GM12878 (cell line): ENCODE measurements at regions not wholly inside any gene's neighbourhood (a gene's known extent, or its start where the extent isn't known, plus 50 kb on each side); places are given as distances from the start of the nearest gene placed in this dataset.

ENCODE experiments used
- ATF2 ChIP-seq: IDR thresholded peaks from 2 replicates; pipeline ENCODE4 v1.6.1; 2012; ENCODE audit warnings: low read length, inconsistent platforms
- CTCF ChIP-seq, 3 experiments: IDR thresholded peaks in 2 of 3; conservative IDR thresholded peaks in 1 of 3; 2 replicates each; pipeline ENCODE4 v1.5.1; 2011; ENCODE audit warnings: low read depth in 3 of 3, low read length in 3 of 3, mild to moderate bottlenecking in 3 of 3, control low read depth in 2 of 3, moderate library complexity in 2 of 3, inconsistent platforms in 1 of 3, mixed read lengths in 1 of 3; ENCODE audit not compliant: control insufficient read depth in 2 of 3, insufficient read depth in 1 of 3; ENCODE audit errors: extremely low read depth in 1 of 3
- GABPA ChIP-seq: IDR thresholded peaks from 2 replicates; pipeline ENCODE4 v1.6.1; 2014; ENCODE audit warnings: antibody characterized with exemption, low read depth, mild to moderate bottlenecking, inconsistent platforms
- HDGF ChIP-seq: fragments of 450-650 bp; IDR thresholded peaks from 2 replicates; pipeline ENCODE4 v1.6.1; 2016; ENCODE audit warnings: antibody characterized with exemption
- MEF2A ChIP-seq: IDR thresholded peaks from 2 replicates; pipeline ENCODE4 v1.6.1; 2011; ENCODE audit warnings: low read depth, mild to moderate bottlenecking, low read length, moderate library complexity; ENCODE audit not compliant: insufficient read depth
- POLR2A ChIP-seq: IDR thresholded peaks from 2 replicates; pipeline ENCODE4 v1.6.1; 2011; ENCODE audit warnings: low read depth, mild to moderate bottlenecking, low read length
- SREBF1 ChIP-seq: IDR thresholded peaks from 2 replicates; pipeline ENCODE4 v1.6.1; 2012; ENCODE audit warnings: mild to moderate bottlenecking, low read length
- SUPT20H ChIP-seq: IDR thresholded peaks from 2 replicates; pipeline ENCODE4 v1.6.1; 2011; ENCODE audit warnings: low read depth, mild to moderate bottlenecking, low read length, moderate library complexity, borderline replicate concordance; ENCODE audit not compliant: control insufficient read depth
- TCF7 ChIP-seq: IDR thresholded peaks from 2 replicates; pipeline ENCODE4 v1.6.1; 2014; ENCODE audit warnings: antibody characterized with exemption, borderline replicate concordance
- ZBTB11 ChIP-seq: fragments of 450-650 bp; formaldehyde crosslinking; IDR thresholded peaks from 2 replicates; pipeline ENCODE4 v1.5.0; 2022; ENCODE audit warnings: mild to moderate bottlenecking, missing genetic modification characterization

GRCh38 chr9:8157683-8158324, 358.2 kb upstream of the DMAC1 start (continued):
- TF ChIP-seq ZBTB11 (CRISPR knock-in tag), result no peak
- TF ChIP-seq HDGF, result no peak
- TF ChIP-seq SUPT20H, result no peak
- no peak for TF ChIP-seq MEF2A
- TF ChIP-seq POLR2A, result no peak
- TF ChIP-seq GABPA, result no peak
- TF ChIP-seq CTCF (IDR thresholded peaks at IDR 0.05 in 2 of 3, conservative IDR thresholded peaks at IDR 0.05 in 1 of 3; ENCODE audit: control insufficient read depth in 2 of 3, extremely low read depth in 1 of 3, insufficient read depth in 1 of 3, low read depth in 3 of 3, low read length in 3 of 3), result no peak
- TF ChIP-seq TCF7, result no peak
- TF ChIP-seq ATF2, result no peak
- TF ChIP-seq SREBF1, result no peak
